ENCODE measurements at regions not wholly inside any gene's neighbourhood (a gene's known extent, or its start where the extent isn't known, plus 50 kb on each side); places are given as distances from the start of the nearest gene placed in this dataset.
"Not testable (repeated sequence)": the region's sequence is repeated elsewhere in the genome, so short reads cannot be mapped to it uniquely, and the experiment has no call there.

GRCh38 chr1:232417636-232418248 lies 212.2 kb downstream of the SIPA1L2 start:
- Histone ChIP-seq H3K27ac (ENCODE audit: low read length, poor library complexity, severe bottlenecking) (no peak overlapping the region), H3K9ac (ENCODE audit: low read length) (no peak overlapping the region), H3K4me1 (ENCODE audit: control insufficient read depth, insufficient read depth, low read depth, low read length) (peaks cover 4% of the 10 kb centered on the region), H2BK120ac (ENCODE audit: low read depth, low read length) (no peak overlapping the region), H3K18ac (ENCODE audit: low read depth in 1 of 2, low read length in 2 of 2) (no peak overlapping the region), H3K14ac (ENCODE audit: low read length in 2 of 2) (no peak overlapping the region), H2BK15ac (ENCODE audit: low read depth, poor library complexity, severe bottlenecking) (no peak overlapping the region), H3K4ac (ENCODE audit: low read depth in 1 of 2, low read length in 2 of 2) (no peak overlapping the region), H3K9me3 (ENCODE audit: control insufficient read depth, low read length) (no peaks in the 10 kb centered on the region), H3K4me3 (ENCODE audit: insufficient read depth in 1 of 2, low read depth in 1 of 2, low read length in 2 of 2) (no peak overlapping the region), H2AFZ (ENCODE audit: low read depth, low read length) (no peak overlapping the region), H3K36me3 (ENCODE audit: control insufficient read depth in 1 of 2, insufficient read depth in 2 of 2, low read depth in 1 of 2, low read length in 2 of 2) (peaks cover 15 to 50% of the 10 kb centered on the region in 2 experiments), H2BK12ac (ENCODE audit: low read length in 2 of 2) (no peak overlapping the region), H2AK5ac (ENCODE audit: low read length, severe bottlenecking) (no peak overlapping the region), H4K91ac (ENCODE audit: low read length) (no peak overlapping the region), H3K4me2 (ENCODE audit: low read length, poor library complexity, severe bottlenecking) (no peak overlapping the region), H2BK5ac (ENCODE audit: low read depth, low read length, poor library complexity, severe bottlenecking) (no peak overlapping the region), H4K8ac (ENCODE audit: low read length) (no peak overlapping the region), H3K23ac (ENCODE audit: low read length in 2 of 2) (no peak overlapping the region), H3K79me1 (replicated peaks; ENCODE audit: low read length, poor library complexity, severe bottlenecking) (peaks cover 10% of the 10 kb centered on the region), H3K27me3 (ENCODE audit: control insufficient read depth in 1 of 2, insufficient read depth in 1 of 2, low read length in 2 of 2) (no peaks in the 10 kb centered on the region)
- no peak for DNase-seq
- WGBS = 93% methylated on average over 9 of the region's 10 CpGs

DNA sequence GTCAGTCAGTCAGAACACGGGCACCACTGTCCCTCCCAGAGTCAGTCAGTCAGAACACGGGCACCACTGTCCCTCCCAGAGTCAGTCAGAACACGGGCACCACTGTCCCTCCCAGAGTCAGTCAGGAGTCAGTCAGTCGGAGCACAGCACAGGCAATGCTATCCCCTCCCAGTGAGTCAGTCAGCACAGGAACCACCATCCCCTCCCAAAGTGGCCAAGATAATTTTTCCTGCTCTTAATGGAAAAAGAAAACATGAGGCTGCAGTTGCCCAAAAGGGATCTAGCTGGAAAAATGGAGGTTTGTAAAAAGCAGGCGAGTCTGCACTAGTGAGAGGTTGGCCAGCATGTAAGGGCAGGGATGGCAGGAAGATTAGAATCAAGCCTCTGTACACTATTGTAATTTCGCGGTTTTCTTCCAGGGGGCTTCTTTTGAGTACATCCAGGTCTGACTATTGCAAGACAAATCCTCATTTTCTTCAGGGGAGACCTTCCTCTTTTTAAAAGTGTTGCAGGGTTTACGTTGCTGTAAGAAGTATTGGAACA lies 213.8 kb downstream of the SIPA1L2 start:
- H3K79me1 ChIP-seq (replicated peaks; ENCODE audit: low read length, poor library complexity, severe bottlenecking) = peaks cover 12% of the 10 kb centered on the region
- H4K8ac ChIP-seq (ENCODE audit: low read length) = no peak overlapping the region
- 94% methylated on average over 7 of the region's 8 CpGs for WGBS
- no peak overlapping the region for H3K27ac ChIP-seq (ENCODE audit: low read length, poor library complexity, severe bottlenecking)
- H2BK15ac ChIP-seq (ENCODE audit: low read depth, poor library complexity, severe bottlenecking) = no peak overlapping the region
- no peak overlapping the region for H4K91ac ChIP-seq (ENCODE audit: low read length)
- no peak overlapping the region for H2AK5ac ChIP-seq (ENCODE audit: low read length, severe bottlenecking)
- H3K23ac ChIP-seq (ENCODE audit: low read length in 2 of 2) = no peak overlapping the region
- no peak overlapping the region for H3K4me3 ChIP-seq (ENCODE audit: insufficient read depth in 1 of 2, low read depth in 1 of 2, low read length in 2 of 2)
- no peak overlapping the region for H3K4me2 ChIP-seq (ENCODE audit: low read length, poor library complexity, severe bottlenecking)
- no peak overlapping the region for H2BK120ac ChIP-seq (ENCODE audit: low read depth, low read length)
- peaks cover 15 to 52% of the 10 kb centered on the region in 2 experiments for H3K36me3 ChIP-seq (ENCODE audit: control insufficient read depth in 1 of 2, insufficient read depth in 2 of 2, low read depth in 1 of 2, low read length in 2 of 2)
- no peak overlapping the region for H3K18ac ChIP-seq (ENCODE audit: low read depth in 1 of 2, low read length in 2 of 2)
- no peak overlapping the region for H2AFZ ChIP-seq (ENCODE audit: low read depth, low read length)
- H3K9ac ChIP-seq (ENCODE audit: low read length) = no peak overlapping the region
- no peak overlapping the region for H2BK12ac ChIP-seq (ENCODE audit: low read length in 2 of 2)
- H3K9me3 ChIP-seq (ENCODE audit: control insufficient read depth, low read length) = no peaks in the 10 kb centered on the region
- H3K4me1 ChIP-seq (ENCODE audit: control insufficient read depth, insufficient read depth, low read depth, low read length) = peaks cover 4% of the 10 kb centered on the region
- H3K14ac ChIP-seq (ENCODE audit: low read length in 2 of 2) = no peak overlapping the region
- H3K4ac ChIP-seq (ENCODE audit: low read depth in 1 of 2, low read length in 2 of 2) = no peak overlapping the region
- no peak for DNase-seq
- H3K27me3 ChIP-seq (ENCODE audit: control insufficient read depth in 1 of 2, insufficient read depth in 1 of 2, low read length in 2 of 2) = no peaks in the 10 kb centered on the region
- H2BK5ac ChIP-seq (ENCODE audit: low read depth, low read length, poor library complexity, severe bottlenecking) = no peak overlapping the region

- DNase-seq; H4K91ac ChIP-seq (ENCODE audit: low read length); H3K4me3 ChIP-seq (ENCODE audit: insufficient read depth in 1 of 2, low read depth in 1 of 2, low read length in 2 of 2); H3K4ac ChIP-seq (ENCODE audit: low read depth in 1 of 2, low read length in 2 of 2); H3K4me1 ChIP-seq (ENCODE audit: control insufficient read depth, insufficient read depth, low read depth, low read length); H2BK5ac ChIP-seq (ENCODE audit: low read depth, low read length, poor library complexity, severe bottlenecking); H3K23ac ChIP-seq (ENCODE audit: low read length in 2 of 2); H3K18ac ChIP-seq (ENCODE audit: low read depth in 1 of 2, low read length in 2 of 2); H3K27ac ChIP-seq (ENCODE audit: low read length, poor library complexity, severe bottlenecking); H2AFZ ChIP-seq (ENCODE audit: low read depth, low read length); H4K8ac ChIP-seq (ENCODE audit: low read length); H3K9ac ChIP-seq (ENCODE audit: low read length); H2BK15ac ChIP-seq (ENCODE audit: low read depth, poor library complexity, severe bottlenecking); H3K9me3 ChIP-seq (ENCODE audit: control insufficient read depth, low read length); H2BK12ac ChIP-seq (ENCODE audit: low read length in 2 of 2); H3K14ac ChIP-seq (ENCODE audit: low read length in 2 of 2); H2AK5ac ChIP-seq (ENCODE audit: low read length, severe bottlenecking); H2BK120ac ChIP-seq (ENCODE audit: low read depth, low read length); H3K4me2 ChIP-seq (ENCODE audit: low read length, poor library complexity, severe bottlenecking); H3K27me3 ChIP-seq (ENCODE audit: control insufficient read depth in 1 of 2, insufficient read depth in 1 of 2, low read length in 2 of 2): not testable (repeated sequence)
- WGBS = 95% methylated on average over 10 of the region's 10 CpGs
- Histone ChIP-seq H3K36me3 (ENCODE audit: control insufficient read depth in 1 of 2, insufficient read depth in 2 of 2, low read depth in 1 of 2, low read length in 2 of 2) (peaks cover 15 to 48% of the 10 kb centered on the region in 2 experiments), H3K79me1 (replicated peaks; ENCODE audit: low read length, poor library complexity, severe bottlenecking) (peaks cover 14% of the 10 kb centered on the region)
Observed at GRCh38 chr1:232415481-232415880, 214.5 kb downstream of the SIPA1L2 start.

- Histone ChIP-seq H3K9ac (ENCODE audit: low read length) (no peak overlapping the region), H2BK12ac (ENCODE audit: low read length in 2 of 2) (no peak overlapping the region), H3K4me1 (ENCODE audit: control insufficient read depth, insufficient read depth, low read depth, low read length) (peaks cover 4% of the 10 kb centered on the region), H3K23ac (ENCODE audit: low read length in 2 of 2) (no peak overlapping the region), H3K27ac (ENCODE audit: low read length, poor library complexity, severe bottlenecking) (no peak overlapping the region), H3K4ac (ENCODE audit: low read depth in 1 of 2, low read length in 2 of 2) (no peak overlapping the region), H2AK5ac (ENCODE audit: low read length, severe bottlenecking) (no peak overlapping the region), H2BK120ac (ENCODE audit: low read depth, low read length) (no peak overlapping the region), H2AFZ (ENCODE audit: low read depth, low read length) (no peak overlapping the region), H3K27me3 (ENCODE audit: control insufficient read depth in 1 of 2, insufficient read depth in 1 of 2, low read length in 2 of 2) (no peaks in the 10 kb centered on the region), H4K91ac (ENCODE audit: low read length) (no peak overlapping the region), H4K8ac (ENCODE audit: low read length) (no peak overlapping the region), H3K14ac (ENCODE audit: low read length in 2 of 2) (no peak overlapping the region), H3K9me3 (ENCODE audit: control insufficient read depth, low read length) (peaks cover 6% of the 10 kb centered on the region), H3K4me3 (ENCODE audit: insufficient read depth in 1 of 2, low read depth in 1 of 2, low read length in 2 of 2) (no peak overlapping the region), H3K4me2 (ENCODE audit: low read length, poor library complexity, severe bottlenecking) (no peak overlapping the region), H2BK5ac (ENCODE audit: low read depth, low read length, poor library complexity, severe bottlenecking) (no peak overlapping the region), H3K18ac (ENCODE audit: low read depth in 1 of 2, low read length in 2 of 2) (no peak overlapping the region), H3K36me3 (ENCODE audit: control insufficient read depth in 1 of 2, insufficient read depth in 2 of 2, low read depth in 1 of 2, low read length in 2 of 2) (peaks cover 15 to 44% of the 10 kb centered on the region in 2 experiments), H2BK15ac (ENCODE audit: low read depth, poor library complexity, severe bottlenecking) (no peak overlapping the region), H3K79me1 (replicated peaks; ENCODE audit: low read length, poor library complexity, severe bottlenecking) (peaks cover 16% of the 10 kb centered on the region)
- 97% methylated on average over 6 of the region's 7 CpGs for WGBS
- DNase-seq = no peak
Observed at GRCh38 chr1:232414100-232414499, 215.8 kb downstream of the SIPA1L2 start.

Measured in mesenchymal stem cell (in vitro differentiated cells and primary cell).